K562 (cell line): ENCODE measurements at regions not wholly inside any gene's neighbourhood (a gene's known extent, or its start where the extent isn't known, plus 50 kb on each side); places are given as distances from the start of the nearest gene placed in this dataset.

Experiments used
- ATAC-seq: fragments of 200-7000 bp; cut with Tn5 transposase; 3 replicates; pipeline ENCODE4 v1.9.1; 2020; ENCODE audit warnings: moderate library complexity
- BruUV-seq: library from RNA; stranded (reverse); fragments of 400-500 nt; replicated peaks from 2 replicates; lab custom pipeline; 2021; lab: Mats Ljungman, UMichigan
- CTCF ChIA-PET: fragments of 300-600 bp; formaldehyde crosslinking; extraction: SDS; loops from one replicate; lab custom pipeline; 2021; ENCODE audit warnings: low intra/inter-chr PET ratio; lab: Yijun Ruan, JAX
- POLR2A ChIA-PET: fragments of 300-600, 350-650 bp; sonication (Branson Sonifier 250); formaldehyde crosslinking; extraction: SDS; loops from one replicate; lab custom pipeline; 2021; ENCODE audit warnings: antibody characterized with exemption, inconsistent platforms; lab: Yijun Ruan, JAX
- DNase-seq, 4 experiments: peaks; one replicate each; pipeline versions ENCODE4 v3.0.0 to v3.0.0-alpha.2; 2011 to 2018; ENCODE audit warnings: low spot score in 3 of 4, mixed read lengths in 3 of 4; ENCODE audit errors: extremely low read depth in 1 of 4
- FAIRE-seq: peaks from 2 replicates; lab custom pipeline; 2011; peaks lifted over from hg19 to GRCh38; lab: Jason Lieb, UNC
- H2AFZ ChIP-seq: 2 replicates; pipeline ENCODE4 v1.6.0; 2011; ENCODE audit warnings: low read depth, low read length, control low read depth, inconsistent platforms
- H3K27ac ChIP-seq: fragments of 200-600 bp; 3 replicates; pipeline ENCODE4 v1.8.0; 2011; ENCODE audit warnings: low read depth, mild to moderate bottlenecking, control low read depth, inconsistent platforms, low read length, moderate library complexity, mixed read lengths; ENCODE audit errors: extremely low read depth
- H3K27me3 ChIP-seq, 2 experiments: fragments of 300-600 bp in 1 of 2; 2 replicates in 1 of 2; 3 replicates in 1 of 2; pipeline versions ENCODE4 v1.6.0 to v1.8.0; 2011; ENCODE audit warnings: inconsistent platforms in 2 of 2, low read length in 2 of 2, mild to moderate bottlenecking in 1 of 2, mixed read lengths in 1 of 2, moderate library complexity in 1 of 2; ENCODE audit not compliant: control insufficient read depth in 2 of 2, insufficient read depth in 2 of 2
- H3K36me3 ChIP-seq: fragments of 300-600 bp; 3 replicates; pipeline ENCODE4 v1.8.0; 2011; ENCODE audit warnings: mild to moderate bottlenecking, low read length, inconsistent platforms; ENCODE audit not compliant: control insufficient read depth, insufficient read depth
- H3K4me1 ChIP-seq, 2 experiments: fragments of 200-600 bp in 1 of 2; replicated peaks in 1 of 2; 2 replicates in 1 of 2; 3 replicates in 1 of 2; pipeline versions ENCODE4 v1.5.1 to v1.8.0; 2011; ENCODE audit warnings: inconsistent platforms in 2 of 2, low read length in 2 of 2, mild to moderate bottlenecking in 1 of 2, mixed read lengths in 1 of 2, moderate library complexity in 1 of 2; ENCODE audit not compliant: control insufficient read depth in 2 of 2, insufficient read depth in 2 of 2
- H3K4me2 ChIP-seq: 2 replicates; pipeline ENCODE4 v1.6.1; 2011; ENCODE audit warnings: low read length, control low read depth, inconsistent platforms, mixed read lengths; ENCODE audit not compliant: insufficient read depth
- H3K4me3 ChIP-seq: fragments of 200-600 bp; sonication (generic), shearing (Covaris generic); 2 replicates; pipeline ENCODE4 v1.5.1; 2016; ENCODE audit warnings: control low read depth, inconsistent platforms
- H3K79me2 ChIP-seq: fragments of 200-600 bp; 3 replicates; pipeline ENCODE4 v1.8.0; 2011; ENCODE audit warnings: low read length, inconsistent platforms; ENCODE audit not compliant: control insufficient read depth, insufficient read depth
- H3K9ac ChIP-seq, 2 experiments: 2 replicates each; pipeline versions ENCODE4 v1.6.0 to v1.6.1; 2011; ENCODE audit warnings: low read depth in 2 of 2, low read length in 2 of 2, control low read depth in 1 of 2, inconsistent platforms in 1 of 2, mild to moderate bottlenecking in 1 of 2, mixed read lengths in 1 of 2; ENCODE audit not compliant: insufficient read depth in 1 of 2
- H3K9me1 ChIP-seq: one replicate; pipeline ENCODE4 v1.6.0; 2011; ENCODE audit warnings: inconsistent platforms, mild to moderate bottlenecking, low read length, moderate library complexity; ENCODE audit not compliant: control insufficient read depth, insufficient read depth
- H3K9me3 ChIP-seq: replicated peaks from 2 replicates; pipeline ENCODE4 v1.5.1; 2011; ENCODE audit warnings: low read depth, low read length, inconsistent platforms; ENCODE audit not compliant: control insufficient read depth, insufficient read depth
- H4K20me1 ChIP-seq: replicated peaks from 2 replicates; pipeline ENCODE4 v1.6.1; 2011; ENCODE audit warnings: low read length, inconsistent platforms, mixed read lengths; ENCODE audit not compliant: control insufficient read depth, insufficient read depth
- CSDE1 ChIP-seq, 2 experiments: fragments of 450-650 bp; IDR thresholded peaks; 2 replicates each; pipeline ENCODE4 v1.6.1; 2016; ENCODE audit warnings: mild to moderate bottlenecking in 1 of 2
- KLF13 ChIP-seq: fragments of 450-650 bp; IDR thresholded peaks from 2 replicates; pipeline ENCODE4 v1.6.1; 2016; ENCODE audit warnings: missing genetic modification characterization, low read depth, mild to moderate bottlenecking, missing compliant biosample characterization, moderate library complexity, borderline replicate concordance
- KLF16 ChIP-seq: IDR thresholded peaks from 2 replicates; pipeline ENCODE4 v1.6.1; 2016; ENCODE audit warnings: antibody characterized with exemption
- LCOR ChIP-seq: sonication (generic); formaldehyde crosslinking; IDR thresholded peaks from 2 replicates; pipeline ENCODE4 v1.8.0; 2022; ENCODE audit warnings: mild to moderate bottlenecking, missing genetic modification reagents
- MEF2A ChIP-seq: IDR thresholded peaks from 2 replicates; pipeline ENCODE4 v1.6.1; 2011; ENCODE audit warnings: low read depth, mild to moderate bottlenecking, low read length, moderate library complexity; ENCODE audit not compliant: control insufficient read depth
- RNF2 ChIP-seq: sonication (generic); IDR thresholded peaks from 2 replicates; pipeline ENCODE4 v1.6.1; 2016
- SMC3 ChIP-seq: conservative IDR thresholded peaks from 2 replicates; pipeline ENCODE4 v1.6.1; 2011; ENCODE audit warnings: low read depth, low read length, improper control_type of control experiment; ENCODE audit not compliant: insufficient read depth
- ZNF217 ChIP-seq: sonication (generic); formaldehyde crosslinking; IDR thresholded peaks from 2 replicates; pipeline ENCODE4 v1.8.0; 2022; ENCODE audit warnings: mild to moderate bottlenecking, missing genetic modification reagents
- ZNF282 ChIP-seq: sonication (generic); formaldehyde crosslinking; IDR thresholded peaks from 2 replicates; pipeline ENCODE4 v1.8.1; 2023; ENCODE audit warnings: missing genetic modification reagents
- WGBS: fragments of 100-300 bp; shearing (Covaris generic); methylation state at CpG from one replicate; pipeline ENCODE4 v1.1.6; 2016; ENCODE audit warnings: low coverage, mixed read lengths; ENCODE audit not compliant: insufficient coverage; ENCODE audit errors: missing lambda C conversion rate; 5-methylcytosine and 5-hydroxymethylcytosine counted together
- in situ Hi-C: fragments of 300-500 bp; cut with MboI; formaldehyde crosslinking; loops from 4 replicates; pipeline ENCODE4 v1.15.0; 2018; ENCODE audit warnings: inconsistent platforms, mixed read lengths
- intact Hi-C: fragments of 100-400 bp; cut with micrococcal nuclease; formaldehyde crosslinking; loops from 2 replicates; pipeline ENCODE4 v1.14.2; 2022
- TF ChIP-seq, protein P1 (sequence below), 2 experiments: fragments of 200-800 bp in 1 of 2; sonication (Bioruptor generic) in 1 of 2; sonication (generic) in 1 of 2; formaldehyde crosslinking in 1 of 2; IDR thresholded peaks in 1 of 2; conservative IDR thresholded peaks in 1 of 2; 2 replicates each; pipeline versions ENCODE4 v1.5.0 to v1.6.1; 2016 to 2020; ENCODE audit warnings: missing compliant biosample characterization in 1 of 2, missing genetic modification characterization in 1 of 2, missing genetic modification reagents in 1 of 2
- TF ChIP-seq, protein P2 (sequence below), 3 experiments: IDR thresholded peaks in 2 of 3; conservative IDR thresholded peaks in 1 of 3; 2 replicates each; pipeline ENCODE4 v1.5.1; 2011 to 2012; ENCODE audit warnings: low read length in 3 of 3, mild to moderate bottlenecking in 3 of 3, control low read depth in 2 of 3, improper control_type of control experiment in 1 of 3, inconsistent platforms in 1 of 3, low read depth in 1 of 3, mixed read lengths in 1 of 3, moderate library complexity in 1 of 3; ENCODE audit not compliant: insufficient read depth in 2 of 3

DNA sequence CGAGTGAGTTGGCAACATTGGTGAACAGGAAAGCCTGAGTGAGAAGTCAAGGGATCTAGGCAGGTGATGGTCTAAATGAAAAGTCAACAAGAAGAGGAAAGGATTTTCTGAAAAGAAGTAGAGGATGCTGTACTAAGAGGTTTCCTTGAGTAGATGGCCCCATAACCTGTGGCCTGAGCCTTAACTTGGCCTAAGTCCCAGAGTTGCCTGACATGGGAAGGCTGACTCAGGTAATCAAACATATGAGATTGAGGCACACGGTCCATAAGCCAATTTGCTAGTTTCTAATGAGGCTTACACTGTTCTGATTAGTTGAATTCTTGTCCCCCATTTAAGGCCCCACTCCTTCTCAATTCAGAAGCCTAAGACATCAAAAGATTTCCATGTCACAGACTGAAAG lies 262.5 kb upstream of the LMCD1 start:
- H3K27ac ChIP-seq: no peak overlapping the region
- POLR2A ChIA-PET: interaction anchor here (1.5 kb wide), 1 partner anchor 9 kb away, joined by 3 read pairs; no protein-coding TSS in a partner anchor
- WGBS: 0% methylated on average over 2 of the region's 2 CpGs
- CTCF ChIA-PET: no interaction called here
- no peaks in the 10 kb centered on the region for H3K27me3 ChIP-seq
- no peak overlapping the region for H3K4me3 ChIP-seq
- H4K20me1 ChIP-seq: no peaks in the 10 kb centered on the region
- no peak for ATAC-seq
- H3K4me2 ChIP-seq: no peak overlapping the region
- BruUV-seq: no TSS peak
- in situ Hi-C loops (no loop called here), intact Hi-C loops (no loop called here)
- no peak overlapping the region for H2AFZ ChIP-seq
- no peaks in the 10 kb centered on the region for H3K4me1 ChIP-seq
- H3K9ac ChIP-seq: no peak overlapping the region
- no peaks in the 10 kb centered on the region for H3K9me3 ChIP-seq
- H3K79me2 ChIP-seq: no peaks in the 10 kb centered on the region
- FAIRE-seq: no peak
- no peaks in the 10 kb centered on the region for H3K9me1 ChIP-seq
- no peak for DNase-seq
- TF ChIP-seq RNF2: no peak
- H3K36me3 ChIP-seq: no peaks in the 10 kb centered on the region

DNA sequence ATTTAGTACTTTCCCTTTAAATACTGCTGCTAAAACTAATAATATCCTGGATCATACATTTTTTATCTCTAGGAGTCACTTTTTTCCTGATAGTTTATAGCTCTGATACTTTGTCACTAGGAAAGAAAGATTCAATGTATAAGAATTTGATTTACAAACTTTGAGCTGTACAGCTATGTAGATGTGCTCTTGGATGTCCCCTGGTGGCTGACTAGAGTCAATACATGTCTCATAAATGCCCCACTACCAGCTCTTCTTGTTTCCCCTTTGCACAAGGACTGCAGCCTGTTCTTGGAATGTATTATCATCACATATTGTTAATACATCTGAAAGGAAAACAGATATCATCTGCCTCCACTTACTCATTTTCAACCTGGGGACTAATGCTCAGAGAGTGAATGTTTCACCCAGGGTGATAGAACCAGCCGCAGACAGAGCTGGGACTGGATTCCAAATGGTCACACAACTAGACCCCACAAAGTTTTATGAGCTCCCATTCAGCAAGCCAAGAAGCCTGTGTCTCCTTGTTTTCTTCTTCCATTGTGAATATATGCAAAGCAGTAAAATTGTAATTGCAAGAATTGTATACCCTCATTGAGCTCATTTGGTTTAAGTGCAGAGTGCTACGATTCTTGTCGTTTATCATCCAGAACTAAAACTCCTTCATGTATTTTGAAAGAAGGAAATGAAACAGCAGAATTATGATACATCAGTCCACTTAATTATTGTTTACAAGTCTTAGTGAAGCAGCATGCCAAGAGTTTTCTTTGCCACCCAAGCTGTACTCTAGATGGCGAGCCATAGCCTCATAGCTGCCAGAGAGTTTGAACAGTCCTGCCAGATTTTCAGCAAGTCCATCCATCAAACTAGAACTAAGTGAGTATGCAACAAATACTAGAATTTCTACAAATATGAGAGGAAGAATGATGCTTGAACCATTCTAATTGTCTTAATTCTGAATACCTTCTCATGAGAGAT lies 261.6 kb upstream of the LMCD1 start:
- POLR2A ChIA-PET: interaction anchor here (0.7 to 1.5 kb wide), 2 partner anchors 10 to 54 kb away, joined by 3 to 4 read pairs; no protein-coding TSS in a partner anchor
- CTCF ChIA-PET: no interaction called here
- Histone ChIP-seq H2AFZ (no peak overlapping the region), H3K4me2 (no peak overlapping the region), H3K4me1 (no peaks in the 10 kb centered on the region), H3K9me1 (no peaks in the 10 kb centered on the region), H3K79me2 (no peaks in the 10 kb centered on the region), H3K9me3 (no peaks in the 10 kb centered on the region), H3K9ac (no peak overlapping the region), H3K27ac (no peak overlapping the region), H3K36me3 (no peaks in the 10 kb centered on the region), H4K20me1 (no peaks in the 10 kb centered on the region), H3K27me3 (no peaks in the 10 kb centered on the region), H3K4me3 (no peak overlapping the region)
- ATAC-seq: peak; percentile 74; the same call in 2 of the 3 replicates
- 4% methylated on average over 4 of the region's 4 CpGs for WGBS
- peak; percentile 44 to 56 (median 54) for DNase-seq
- BruUV-seq: no TSS peak
- in situ Hi-C loops (no loop called here), intact Hi-C loops (no loop called here)
- peak; percentile 46 for FAIRE-seq
- TF ChIP-seq LCOR (no peak), SMC3 (peak; percentile 52), MEF2A (no peak), CSDE1 (IDR thresholded peaks at IDR 0.05) (no peak), KLF13 (tag) (no peak), KLF16 (peak; percentile 45; the same call in 1 of the 2 replicates), ZNF217 (CRISPR knock-in tag) (no peak), ZNF282 (CRISPR knock-in tag) (no peak)
- TF ChIP-seq, protein P1, sequence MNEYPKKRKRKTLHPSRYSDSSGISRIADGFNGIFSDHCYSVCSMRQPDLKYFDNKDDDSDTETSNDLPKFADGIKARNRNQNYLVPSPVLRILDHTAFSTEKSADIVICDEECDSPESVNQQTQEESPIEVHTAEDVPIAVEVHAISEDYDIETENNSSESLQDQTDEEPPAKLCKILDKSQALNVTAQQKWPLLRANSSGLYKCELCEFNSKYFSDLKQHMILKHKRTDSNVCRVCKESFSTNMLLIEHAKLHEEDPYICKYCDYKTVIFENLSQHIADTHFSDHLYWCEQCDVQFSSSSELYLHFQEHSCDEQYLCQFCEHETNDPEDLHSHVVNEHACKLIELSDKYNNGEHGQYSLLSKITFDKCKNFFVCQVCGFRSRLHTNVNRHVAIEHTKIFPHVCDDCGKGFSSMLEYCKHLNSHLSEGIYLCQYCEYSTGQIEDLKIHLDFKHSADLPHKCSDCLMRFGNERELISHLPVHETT (CRISPR knock-in tag; conservative IDR thresholded peaks at IDR 0.05 in 1 of 2, IDR thresholded peaks at IDR 0.05 in 1 of 2): no peak
- TF ChIP-seq, protein P2, sequence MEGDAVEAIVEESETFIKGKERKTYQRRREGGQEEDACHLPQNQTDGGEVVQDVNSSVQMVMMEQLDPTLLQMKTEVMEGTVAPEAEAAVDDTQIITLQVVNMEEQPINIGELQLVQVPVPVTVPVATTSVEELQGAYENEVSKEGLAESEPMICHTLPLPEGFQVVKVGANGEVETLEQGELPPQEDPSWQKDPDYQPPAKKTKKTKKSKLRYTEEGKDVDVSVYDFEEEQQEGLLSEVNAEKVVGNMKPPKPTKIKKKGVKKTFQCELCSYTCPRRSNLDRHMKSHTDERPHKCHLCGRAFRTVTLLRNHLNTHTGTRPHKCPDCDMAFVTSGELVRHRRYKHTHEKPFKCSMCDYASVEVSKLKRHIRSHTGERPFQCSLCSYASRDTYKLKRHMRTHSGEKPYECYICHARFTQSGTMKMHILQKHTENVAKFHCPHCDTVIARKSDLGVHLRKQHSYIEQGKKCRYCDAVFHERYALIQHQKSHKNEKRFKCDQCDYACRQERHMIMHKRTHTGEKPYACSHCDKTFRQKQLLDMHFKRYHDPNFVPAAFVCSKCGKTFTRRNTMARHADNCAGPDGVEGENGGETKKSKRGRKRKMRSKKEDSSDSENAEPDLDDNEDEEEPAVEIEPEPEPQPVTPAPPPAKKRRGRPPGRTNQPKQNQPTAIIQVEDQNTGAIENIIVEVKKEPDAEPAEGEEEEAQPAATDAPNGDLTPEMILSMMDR (IDR thresholded peaks at IDR 0.05 in 2 of 3, conservative IDR thresholded peaks at IDR 0.05 in 1 of 3; ENCODE audit: insufficient read depth in 2 of 3, low read depth in 1 of 3, low read length in 3 of 3): peak; percentile 41 to 73 (median 68); a peak in 5 of 6 replicates
